ENCODE measurements at regions not wholly inside any gene's neighbourhood (a gene's known extent, or its start where the extent isn't known, plus 50 kb on each side); places are given as distances from the start of the nearest gene placed in this dataset.
"Not testable (repeated sequence)": the region's sequence is repeated elsewhere in the genome, so short reads cannot be mapped to it uniquely, and the experiment has no call there.

GRCh38 chr21:31536138-31536537, 123.4 kb upstream of the SOD1 start:
- no peak for FAIRE-seq
- TF ChIP-seq POLR2A (IDR thresholded peaks at IDR 0.05; ENCODE audit: low read depth, low read length): no peak
- DNase-seq (ENCODE audit: insufficient read length, low spot score): no peak

- FAIRE-seq (no peak), DNase-seq (ENCODE audit: insufficient read length, low spot score) (no peak)
- TF ChIP-seq POLR2A (IDR thresholded peaks at IDR 0.05; ENCODE audit: low read depth, low read length): no peak
Measured at GRCh38 chr21:31531967-31532366, 127.5 kb upstream of the SOD1 start.

GRCh38 chr21:31530897-31531705, 128.4 kb upstream of the SOD1 start:
- TF ChIP-seq POLR2A (IDR thresholded peaks at IDR 0.05; ENCODE audit: low read depth, low read length): no peak
- DNase-seq (ENCODE audit: insufficient read length, low spot score) (no peak), FAIRE-seq (no peak)

- DNase-seq (ENCODE audit: insufficient read length, low spot score): no peak
- TF ChIP-seq POLR2A (IDR thresholded peaks at IDR 0.05; ENCODE audit: low read depth, low read length): no peak
- no peak for FAIRE-seq
Measured at GRCh38 chr21:31530364-31530763, 129.1 kb upstream of the SOD1 start.

GRCh38 chr21:31529406-31529805, 130.1 kb upstream of the SOD1 start:
- FAIRE-seq: no peak
- DNase-seq (ENCODE audit: insufficient read length, low spot score): no peak
- no peak for TF ChIP-seq POLR2A (IDR thresholded peaks at IDR 0.05; ENCODE audit: low read depth, low read length)

GRCh38 chr21:31526040-31526439, 133.5 kb upstream of the SOD1 start:
- FAIRE-seq (peak; percentile 91), DNase-seq (ENCODE audit: insufficient read length, low spot score) (peak; percentile 93)
- no peak for TF ChIP-seq POLR2A (IDR thresholded peaks at IDR 0.05; ENCODE audit: low read depth, low read length)

GRCh38 chr21:31524140-31524539, 135.4 kb upstream of the SOD1 start:
- TF ChIP-seq POLR2A (IDR thresholded peaks at IDR 0.05; ENCODE audit: low read depth, low read length): no peak

GRCh38 chr21:31521515-31521914, 138.0 kb upstream of the SOD1 start:
- DNase-seq (ENCODE audit: insufficient read length, low spot score) (no peak), FAIRE-seq (no peak)
- TF ChIP-seq POLR2A (IDR thresholded peaks at IDR 0.05; ENCODE audit: low read depth, low read length): no peak

More at GRCh38 chr21:31524140-31524539, 135.4 kb upstream of the SOD1 start:
- FAIRE-seq (no peak), DNase-seq (ENCODE audit: insufficient read length, low spot score) (no peak)

GRCh38 chr21:31520561-31521098, 138.9 kb upstream of the SOD1 start:
- no peak for DNase-seq (ENCODE audit: insufficient read length, low spot score)
- no peak for FAIRE-seq
- no peak for TF ChIP-seq POLR2A (IDR thresholded peaks at IDR 0.05; ENCODE audit: low read depth, low read length)

GRCh38 chr21:31518580-31518979, 140.9 kb upstream of the SOD1 start:
- FAIRE-seq (no peak), DNase-seq (ENCODE audit: insufficient read length, low spot score) (no peak)
- TF ChIP-seq POLR2A (IDR thresholded peaks at IDR 0.05; ENCODE audit: low read depth, low read length): no peak

- no peak for DNase-seq (ENCODE audit: insufficient read length, low spot score)
- no peak for FAIRE-seq
- no peak for TF ChIP-seq POLR2A (IDR thresholded peaks at IDR 0.05; ENCODE audit: low read depth, low read length)
Measured at GRCh38 chr21:31517664-31518414, 141.7 kb upstream of the SOD1 start.

GRCh38 chr21:31515253-31515652, 144.2 kb upstream of the SOD1 start:
- no peak for FAIRE-seq
- no peak for TF ChIP-seq POLR2A (IDR thresholded peaks at IDR 0.05; ENCODE audit: low read depth, low read length)
- DNase-seq (ENCODE audit: insufficient read length, low spot score): no peak

GRCh38 chr21:31514598-31514997, 144.9 kb upstream of the SOD1 start:
- TF ChIP-seq POLR2A (IDR thresholded peaks at IDR 0.05; ENCODE audit: low read depth, low read length): no peak
- no peak for DNase-seq (ENCODE audit: insufficient read length, low spot score)
- no peak for FAIRE-seq

- DNase-seq (ENCODE audit: insufficient read length, low spot score); FAIRE-seq: not testable (repeated sequence)
Measured at GRCh38 chr21:31513541-31513940, 146.0 kb upstream of the SOD1 start.

- not testable (repeated sequence) for FAIRE-seq; DNase-seq (ENCODE audit: insufficient read length, low spot score)
Measured at GRCh38 chr21:31511999-31512398, 147.5 kb upstream of the SOD1 start.
